H1 (cell line): ENCODE measurements at regions not wholly inside any gene's neighbourhood (a gene's known extent, or its start where the extent isn't known, plus 50 kb on each side); places are given as distances from the start of the nearest gene placed in this dataset.

Experiments
- CBX5 ChIP-seq: fragments of 300-800, 300-1000 bp; sonication (generic); IDR thresholded peaks from 2 replicates; pipeline ENCODE4 v1.7.1; 2016; ENCODE audit warnings: antibody characterized with exemption, low read length, low read depth
- CHD2 ChIP-seq: IDR thresholded peaks from 2 replicates; pipeline ENCODE4 v1.6.1; 2012; ENCODE audit warnings: low read length, improper control_type of control experiment
- EZH2 ChIP-seq: fragments of 200-600 bp; sonication (generic); IDR thresholded peaks from 2 replicates; pipeline ENCODE4 v1.7.1; 2012; ENCODE audit warnings: low read depth, mild to moderate bottlenecking, moderate library complexity, low read length, inconsistent platforms; ENCODE audit not compliant: severe bottlenecking
- GTF2F1 ChIP-seq: IDR thresholded peaks from 2 replicates; pipeline ENCODE4 v1.6.1; 2012; ENCODE audit warnings: low read depth, low read length, improper control_type of control experiment, borderline replicate concordance
- HDAC6 ChIP-seq: IDR thresholded peaks from one replicate; pipeline ENCODE4 v1.7.1; 2012; ENCODE audit warnings: low read depth, mild to moderate bottlenecking, inconsistent platforms, low read length, moderate library complexity
- MAFK ChIP-seq: IDR thresholded peaks from 2 replicates; pipeline ENCODE4 v1.6.1; 2012; ENCODE audit warnings: low read depth, mild to moderate bottlenecking, improper control_type of control experiment, low read length
- POLR2A ChIP-seq, 2 experiments: IDR thresholded peaks; 1 replicate in 1 of 2; 2 replicates in 1 of 2; pipeline ENCODE4 v1.6.1; 2011; ENCODE audit warnings: low read depth in 2 of 2, low read length in 2 of 2, mild to moderate bottlenecking in 2 of 2; ENCODE audit errors: control extremely low read depth in 1 of 2
- RAD21 ChIP-seq, 2 experiments: IDR thresholded peaks in 1 of 2; conservative IDR thresholded peaks in 1 of 2; 2 replicates each; pipeline ENCODE4 v1.6.1; 2011; ENCODE audit warnings: low read depth in 2 of 2, low read length in 2 of 2, improper control_type of control experiment in 1 of 2, inconsistent platforms in 1 of 2, mild to moderate bottlenecking in 1 of 2, moderate library complexity in 1 of 2
- SIX5 ChIP-seq: IDR thresholded peaks from 2 replicates; pipeline ENCODE4 v1.6.1; 2011; ENCODE audit warnings: mild to moderate bottlenecking, low read depth, low read length
- YY1 ChIP-seq: IDR thresholded peaks from 2 replicates; pipeline ENCODE4 v1.6.1; 2011; ENCODE audit warnings: low read depth, mild to moderate bottlenecking, low read length
- ZNF274 ChIP-seq: IDR thresholded peaks from 2 replicates; pipeline ENCODE4 v1.7.0; 2012; ENCODE audit warnings: low read length, borderline replicate concordance; ENCODE audit errors: extremely low read depth
- TF ChIP-seq, protein P1 (sequence below), 3 experiments: IDR thresholded peaks; 1 replicate in 2 of 3; 2 replicates in 1 of 3; pipeline versions ENCODE4 v1.5.1 to v1.6.1; 2011; ENCODE audit warnings: low read length in 3 of 3, mild to moderate bottlenecking in 3 of 3, inconsistent platforms in 2 of 3, low read depth in 1 of 3, moderate library complexity in 1 of 3; ENCODE audit not compliant: insufficient read depth in 1 of 3; ENCODE audit errors: control extremely low read depth in 1 of 3
- TF ChIP-seq, protein P2 (sequence below): IDR thresholded peaks from 2 replicates; pipeline ENCODE4 v1.6.1; 2011; ENCODE audit warnings: low read length, improper control_type of control experiment

DNA sequence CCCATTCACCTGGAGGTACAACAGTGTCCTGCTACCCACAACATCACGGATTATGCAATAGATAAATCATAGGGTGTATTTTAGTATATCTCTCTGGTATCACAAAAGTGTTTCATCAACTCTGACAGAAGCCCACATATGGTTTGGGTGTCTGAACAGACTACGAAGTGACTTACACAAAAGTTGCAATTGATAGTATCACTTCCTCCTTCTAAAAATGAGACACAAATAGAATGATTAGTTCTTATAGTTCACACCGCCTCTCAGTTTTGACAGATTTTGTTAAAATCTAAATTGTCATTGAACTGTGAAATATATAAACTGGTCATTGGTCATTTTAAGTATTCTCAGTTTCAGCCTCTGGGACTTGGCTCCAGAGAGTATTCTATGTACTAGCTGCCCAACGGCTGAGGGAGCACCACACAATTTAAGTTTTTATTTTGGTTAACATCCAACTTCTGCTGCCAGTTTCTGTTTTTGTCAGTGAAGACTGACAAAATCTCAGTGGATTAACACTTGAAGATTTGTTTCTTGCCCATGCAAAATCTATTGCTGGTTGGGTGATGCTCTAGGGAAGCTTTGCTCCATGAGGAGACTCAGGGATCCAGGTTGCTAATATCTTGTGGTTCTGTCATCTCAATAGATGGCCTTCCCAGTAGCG lies 113.8 kb upstream of the PUDP start:
- TF ChIP-seq POLR2A (IDR thresholded peaks at IDR 0.05; ENCODE audit: control extremely low read depth in 1 of 2, low read depth in 2 of 2, low read length in 2 of 2) (no peak), EZH2 (no peak), YY1 (no peak), GTF2F1 (no peak), CBX5 (no peak), CHD2 (no peak), ZNF274 (no peak), RAD21 (IDR thresholded peaks at IDR 0.05 in 1 of 2, conservative IDR thresholded peaks at IDR 0.05 in 1 of 2; ENCODE audit: low read depth in 2 of 2, low read length in 2 of 2) (no peak), SIX5 (no peak), MAFK (no peak), HDAC6 (no peak)
- TF ChIP-seq, protein P1, sequence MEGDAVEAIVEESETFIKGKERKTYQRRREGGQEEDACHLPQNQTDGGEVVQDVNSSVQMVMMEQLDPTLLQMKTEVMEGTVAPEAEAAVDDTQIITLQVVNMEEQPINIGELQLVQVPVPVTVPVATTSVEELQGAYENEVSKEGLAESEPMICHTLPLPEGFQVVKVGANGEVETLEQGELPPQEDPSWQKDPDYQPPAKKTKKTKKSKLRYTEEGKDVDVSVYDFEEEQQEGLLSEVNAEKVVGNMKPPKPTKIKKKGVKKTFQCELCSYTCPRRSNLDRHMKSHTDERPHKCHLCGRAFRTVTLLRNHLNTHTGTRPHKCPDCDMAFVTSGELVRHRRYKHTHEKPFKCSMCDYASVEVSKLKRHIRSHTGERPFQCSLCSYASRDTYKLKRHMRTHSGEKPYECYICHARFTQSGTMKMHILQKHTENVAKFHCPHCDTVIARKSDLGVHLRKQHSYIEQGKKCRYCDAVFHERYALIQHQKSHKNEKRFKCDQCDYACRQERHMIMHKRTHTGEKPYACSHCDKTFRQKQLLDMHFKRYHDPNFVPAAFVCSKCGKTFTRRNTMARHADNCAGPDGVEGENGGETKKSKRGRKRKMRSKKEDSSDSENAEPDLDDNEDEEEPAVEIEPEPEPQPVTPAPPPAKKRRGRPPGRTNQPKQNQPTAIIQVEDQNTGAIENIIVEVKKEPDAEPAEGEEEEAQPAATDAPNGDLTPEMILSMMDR (IDR thresholded peaks at IDR 0.05; ENCODE audit: control extremely low read depth in 1 of 3, insufficient read depth in 1 of 3, low read depth in 1 of 3, low read length in 3 of 3), result no peak
- TF ChIP-seq, protein P2, sequence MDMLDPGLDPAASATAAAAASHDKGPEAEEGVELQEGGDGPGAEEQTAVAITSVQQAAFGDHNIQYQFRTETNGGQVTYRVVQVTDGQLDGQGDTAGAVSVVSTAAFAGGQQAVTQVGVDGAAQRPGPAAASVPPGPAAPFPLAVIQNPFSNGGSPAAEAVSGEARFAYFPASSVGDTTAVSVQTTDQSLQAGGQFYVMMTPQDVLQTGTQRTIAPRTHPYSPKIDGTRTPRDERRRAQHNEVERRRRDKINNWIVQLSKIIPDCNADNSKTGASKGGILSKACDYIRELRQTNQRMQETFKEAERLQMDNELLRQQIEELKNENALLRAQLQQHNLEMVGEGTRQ, result no peak
